ENCODE measurements at regions not wholly inside any gene's neighbourhood (a gene's known extent, or its start where the extent isn't known, plus 50 kb on each side); places are given as distances from the start of the nearest gene placed in this dataset.

DNA sequence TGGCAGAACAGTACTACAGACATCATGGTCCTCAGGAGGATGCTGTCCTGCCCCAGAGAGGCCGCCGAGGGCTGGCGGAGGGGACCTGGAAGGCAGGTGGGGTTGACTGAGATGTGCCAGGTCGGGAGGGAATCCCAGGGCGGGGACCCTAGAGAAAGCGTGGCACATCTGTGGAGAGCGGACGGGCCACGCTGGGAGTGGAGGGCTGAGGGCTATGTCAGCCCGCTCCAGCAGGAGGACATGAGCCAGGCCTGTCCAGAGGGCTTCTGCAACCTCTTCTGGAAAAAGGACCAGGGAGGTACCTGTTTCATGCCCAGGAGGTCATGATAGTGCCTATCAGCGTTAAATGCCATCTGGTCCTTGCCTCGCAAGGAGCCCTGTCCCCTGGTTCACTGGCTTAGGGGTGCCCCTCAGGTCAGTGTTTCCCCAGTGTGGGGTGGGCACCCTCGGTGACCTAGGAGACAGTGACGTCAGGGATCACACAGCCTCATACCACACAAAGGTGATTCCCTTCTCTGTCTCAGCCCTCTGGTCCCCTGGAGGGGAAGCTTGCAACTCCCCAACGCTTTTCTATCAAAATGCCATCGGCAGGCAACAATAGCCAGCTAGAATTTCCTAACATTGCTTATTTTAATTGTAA, 103.6 kb upstream of the IER5L start:
- H3K36me3 ChIP-seq: no peaks in the 10 kb centered on the region
- TF ChIP-seq POLR2A (IDR thresholded peaks at IDR 0.05): no peak
- TF ChIP-seq, protein P1, sequence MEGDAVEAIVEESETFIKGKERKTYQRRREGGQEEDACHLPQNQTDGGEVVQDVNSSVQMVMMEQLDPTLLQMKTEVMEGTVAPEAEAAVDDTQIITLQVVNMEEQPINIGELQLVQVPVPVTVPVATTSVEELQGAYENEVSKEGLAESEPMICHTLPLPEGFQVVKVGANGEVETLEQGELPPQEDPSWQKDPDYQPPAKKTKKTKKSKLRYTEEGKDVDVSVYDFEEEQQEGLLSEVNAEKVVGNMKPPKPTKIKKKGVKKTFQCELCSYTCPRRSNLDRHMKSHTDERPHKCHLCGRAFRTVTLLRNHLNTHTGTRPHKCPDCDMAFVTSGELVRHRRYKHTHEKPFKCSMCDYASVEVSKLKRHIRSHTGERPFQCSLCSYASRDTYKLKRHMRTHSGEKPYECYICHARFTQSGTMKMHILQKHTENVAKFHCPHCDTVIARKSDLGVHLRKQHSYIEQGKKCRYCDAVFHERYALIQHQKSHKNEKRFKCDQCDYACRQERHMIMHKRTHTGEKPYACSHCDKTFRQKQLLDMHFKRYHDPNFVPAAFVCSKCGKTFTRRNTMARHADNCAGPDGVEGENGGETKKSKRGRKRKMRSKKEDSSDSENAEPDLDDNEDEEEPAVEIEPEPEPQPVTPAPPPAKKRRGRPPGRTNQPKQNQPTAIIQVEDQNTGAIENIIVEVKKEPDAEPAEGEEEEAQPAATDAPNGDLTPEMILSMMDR (IDR thresholded peaks at IDR 0.05 in 4 of 5, conservative IDR thresholded peaks at IDR 0.05 in 1 of 5): no peak
- intact Hi-C loops (cut with DNase I; ENCODE audit: low total_unique reads) (no loop called here), in situ Hi-C loops (cut with MboI; ENCODE audit: low sequenced_read_pairs in 4 of 4) (no loop called here)
- DNase-seq (peak in 1 of 2 donors; percentile 2), ATAC-seq (no peak)
- H3K9me3 ChIP-seq: no peaks in the 10 kb centered on the region
- H3K27ac ChIP-seq: peak overlapping the region in 2 of 4 donors; percentile 28 to 36
- peaks cover 0 to 4% (median 0%) of the 10 kb centered on the region in 3 donors for H3K27me3 ChIP-seq
- no peaks in the 10 kb centered on the region for H3K4me1 ChIP-seq
- peak overlapping the region in 1 of 4 donors; percentile 46 for H3K4me3 ChIP-seq

DNA sequence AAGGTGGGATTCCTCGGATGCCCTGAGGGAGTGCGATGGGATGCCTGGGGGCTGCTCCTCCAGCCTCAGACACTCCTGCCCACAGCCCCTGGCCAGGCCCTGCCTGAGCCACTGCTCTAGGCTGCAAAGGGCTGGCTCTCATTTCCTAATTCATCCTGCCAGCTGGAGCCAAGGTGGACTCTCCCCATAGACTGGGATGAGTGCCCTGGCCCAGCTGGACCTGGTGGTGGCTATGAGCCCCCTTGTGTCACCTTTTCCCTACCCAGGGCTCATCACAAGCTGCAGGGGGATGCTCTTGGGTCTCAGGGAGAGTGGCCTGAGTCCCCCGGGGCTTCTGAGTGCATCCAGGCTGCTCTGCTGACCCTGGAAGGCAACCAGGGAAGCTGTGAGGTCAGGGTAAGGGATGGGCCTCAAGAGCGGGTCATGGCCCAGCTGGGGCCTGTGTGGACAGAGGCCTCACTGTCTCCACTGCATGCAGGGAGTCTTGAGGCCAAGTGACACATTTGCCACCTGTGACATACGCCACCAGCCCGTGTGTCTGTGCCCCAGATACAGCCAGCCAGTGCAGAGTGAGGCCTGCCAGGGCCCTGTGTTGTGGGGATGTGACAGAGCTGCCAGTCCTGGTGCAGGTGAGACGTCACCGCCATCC, 102.7 kb upstream of the IER5L start:
- ATAC-seq (no peak), DNase-seq (peak in 1 of 2 donors; percentile 4)
- intact Hi-C loops (cut with DNase I; ENCODE audit: low total_unique reads) (no loop called here), in situ Hi-C loops (cut with MboI; ENCODE audit: low sequenced_read_pairs in 4 of 4) (no loop called here)
- TF ChIP-seq POLR2A (IDR thresholded peaks at IDR 0.05): no peak
- TF ChIP-seq, protein P1 (IDR thresholded peaks at IDR 0.05 in 4 of 5, conservative IDR thresholded peaks at IDR 0.05 in 1 of 5): no peak
- Histone ChIP-seq H3K4me3 (no peak overlapping the region), H3K4me1 (no peaks in the 10 kb centered on the region), H3K36me3 (no peaks in the 10 kb centered on the region), H3K27me3 (peaks cover 0 to 5% (median 0%) of the 10 kb centered on the region in 3 donors), H3K9me3 (no peaks in the 10 kb centered on the region), H3K27ac (no peak overlapping the region)

DNA sequence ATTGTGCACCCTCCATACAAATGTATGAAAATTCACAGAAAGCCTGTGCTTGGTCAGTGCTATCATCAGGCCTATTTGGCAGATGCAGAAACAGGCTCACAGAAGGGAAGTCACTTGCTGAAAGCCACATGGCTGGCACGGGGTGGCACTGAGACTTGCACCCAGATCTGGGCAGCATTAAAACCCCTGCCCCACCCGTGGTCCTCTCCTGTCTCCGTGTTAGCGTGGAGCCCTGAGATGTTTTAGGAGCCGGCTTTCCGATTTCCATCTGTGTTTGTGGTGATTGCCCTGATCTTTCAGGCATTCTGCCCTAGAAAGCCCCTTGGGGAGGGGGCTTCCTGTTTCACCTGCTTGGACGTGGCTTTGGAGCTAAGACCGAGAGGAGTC, 102.2 kb upstream of the IER5L start:
- H3K9me3 ChIP-seq: no peaks in the 10 kb centered on the region
- in situ Hi-C loops (cut with MboI; ENCODE audit: low sequenced_read_pairs in 4 of 4): no loop called here
- no peaks in the 10 kb centered on the region for H3K4me1 ChIP-seq
- DNase-seq (no peak), ATAC-seq (no peak)
- H3K4me3 ChIP-seq: no peak overlapping the region
- H3K36me3 ChIP-seq: no peaks in the 10 kb centered on the region
- no peak overlapping the region for H3K27ac ChIP-seq
- peaks cover 0 to 5% (median 0%) of the 10 kb centered on the region in 3 donors for H3K27me3 ChIP-seq
- intact Hi-C loops (cut with DNase I; ENCODE audit: low total_unique reads): no loop called here
- TF ChIP-seq, protein P1 (IDR thresholded peaks at IDR 0.05 in 4 of 5, conservative IDR thresholded peaks at IDR 0.05 in 1 of 5): no peak
- TF ChIP-seq POLR2A (IDR thresholded peaks at IDR 0.05): no peak

DNA sequence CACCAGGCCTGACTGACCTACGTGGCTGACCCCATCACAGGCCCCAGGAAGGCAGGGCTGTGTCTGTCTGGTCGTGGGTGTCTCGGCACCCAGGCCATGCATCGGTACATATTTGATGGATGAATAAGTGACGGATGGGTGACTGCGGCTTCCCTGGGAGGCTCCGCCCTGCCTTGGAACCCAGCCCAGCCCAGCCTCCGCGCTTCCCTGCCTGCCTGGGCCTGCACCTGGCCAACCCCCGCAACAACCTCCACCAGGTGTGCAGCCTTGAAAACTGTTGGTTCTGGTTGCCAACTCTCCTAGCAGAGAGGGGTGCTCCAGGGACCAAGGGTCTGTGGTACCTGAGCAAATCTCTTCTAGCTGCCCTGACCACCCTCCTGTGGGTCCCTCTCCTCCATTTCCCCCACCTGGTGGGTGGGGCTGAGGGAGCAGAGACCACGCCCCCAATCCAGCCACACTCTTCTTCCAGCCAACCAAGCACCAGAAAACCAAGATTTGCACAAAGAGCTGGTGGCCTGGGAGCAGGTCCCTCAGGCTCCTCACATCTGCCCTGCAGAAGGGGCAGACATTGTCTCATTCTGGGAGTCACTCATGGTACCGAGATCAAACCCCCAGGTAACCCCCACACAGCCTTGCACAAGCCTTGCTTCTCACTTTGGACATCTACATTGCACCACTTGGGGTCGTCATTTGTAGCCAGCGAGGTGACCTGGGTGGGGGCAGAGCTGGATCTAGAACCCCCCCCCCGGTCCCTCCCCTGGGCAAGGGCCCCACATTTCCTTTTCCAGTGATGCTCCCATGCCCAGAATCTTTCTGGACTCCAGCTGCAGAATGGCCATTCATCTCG, 100.6 kb upstream of the IER5L start:
- Histone ChIP-seq H3K36me3 (no peaks in the 10 kb centered on the region), H3K4me3 (no peak overlapping the region), H3K27me3 (peaks cover 0 to 5% (median 0%) of the 10 kb centered on the region in 3 donors), H3K4me1 (no peaks in the 10 kb centered on the region), H3K9me3 (no peaks in the 10 kb centered on the region), H3K27ac (no peak overlapping the region)
- TF ChIP-seq, protein P1 (IDR thresholded peaks at IDR 0.05 in 4 of 5, conservative IDR thresholded peaks at IDR 0.05 in 1 of 5): no peak
- TF ChIP-seq POLR2A (IDR thresholded peaks at IDR 0.05): no peak
- in situ Hi-C loops (cut with MboI; ENCODE audit: low sequenced_read_pairs in 4 of 4): no loop called here
- DNase-seq: no peak
- intact Hi-C loops (cut with DNase I; ENCODE audit: low total_unique reads): no loop called here
- ATAC-seq: no peak
